DMS53 treated with DMSO at 0.1 percent for 48 hours (cell line): ENCODE measurements at regions not wholly inside any gene's neighbourhood (a gene's known extent, or its start where the extent isn't known, plus 50 kb on each side); places are given as distances from the start of the nearest gene placed in this dataset.
"Not testable (repeated sequence)": the region's sequence is repeated elsewhere in the genome, so short reads cannot be mapped to it uniquely, and the experiment has no call there.

Experiments used
- DNase-seq: peaks from one replicate; lab custom pipeline; 2025; ENCODE audit not compliant: unreplicated experiment; lab: John Stamatoyannopoulos, UW

DNA sequence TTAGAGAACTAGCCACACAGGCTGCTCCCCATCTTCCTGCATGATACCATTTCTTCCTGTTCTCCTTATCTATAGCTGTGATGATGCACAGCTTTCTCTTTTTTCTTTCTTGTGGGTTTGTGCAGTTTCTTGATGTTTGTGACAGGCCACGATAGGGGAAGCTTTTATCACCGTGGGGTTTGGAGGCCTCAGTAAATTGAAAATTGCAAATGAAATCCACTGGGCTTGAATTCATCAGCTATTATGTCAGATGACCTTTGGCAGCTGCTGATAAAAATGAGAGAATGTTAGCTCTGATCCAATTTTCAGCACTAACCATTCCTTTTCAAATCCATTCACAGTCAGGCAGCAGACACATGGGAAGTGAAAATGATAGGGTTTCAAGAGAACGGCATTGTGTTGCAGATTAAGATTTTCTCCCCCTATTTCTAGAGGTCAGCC lies 176.9 kb upstream of the SOX2 start:
- DNase-seq, result no peak

- DNase-seq, result no peak
Measured at GRCh38 chr3:181533811-181534210, 177.9 kb upstream of the SOX2 start.

- DNase-seq, result no peak
Measured at GRCh38 chr3:181530584-181530983, 181.1 kb upstream of the SOX2 start.

- no peak for DNase-seq
Measured at GRCh38 chr3:181521831-181522230, 189.9 kb upstream of the SOX2 start.

DNA sequence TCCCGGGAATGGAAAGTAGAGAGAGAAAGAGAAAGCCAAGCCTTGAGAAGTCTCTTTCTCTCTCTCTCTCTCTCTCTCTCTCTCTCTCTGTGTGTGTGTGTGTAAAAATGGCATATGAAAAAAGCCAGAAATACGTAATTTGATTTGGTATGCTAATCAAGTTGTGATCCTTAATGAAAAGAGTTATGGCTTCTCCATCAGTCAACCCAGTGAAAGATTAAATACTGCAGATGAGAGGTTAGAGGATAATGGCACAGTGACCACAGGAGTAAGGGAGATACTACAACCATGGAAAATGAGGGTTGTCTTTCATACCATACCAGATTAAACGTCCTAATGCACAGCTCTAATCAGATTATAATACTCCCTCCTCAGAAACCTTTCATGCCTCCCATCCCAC lies 193.5 kb upstream of the SOX2 start:
- DNase-seq, result no peak

DNA sequence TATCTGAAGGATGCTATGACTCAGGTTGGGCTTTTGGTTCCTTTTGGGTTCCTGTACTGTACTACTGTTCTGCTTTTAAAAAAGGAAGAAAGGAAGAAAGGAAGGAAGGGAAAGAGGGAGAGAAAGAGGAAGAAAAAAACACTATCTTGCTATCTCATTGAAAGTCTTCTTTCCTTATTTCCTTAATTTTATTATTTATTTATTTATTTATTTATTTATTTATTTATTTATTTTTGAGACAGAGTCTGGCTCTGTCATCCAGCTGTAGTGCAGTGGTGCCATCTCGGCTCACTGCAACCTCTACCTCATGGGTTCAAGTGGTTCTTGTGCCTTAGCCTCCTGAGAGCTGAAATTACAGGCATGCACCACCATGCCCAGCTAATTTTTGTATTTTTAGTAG lies 198.9 kb upstream of the SOX2 start:
- DNase-seq, result no peak

DNA sequence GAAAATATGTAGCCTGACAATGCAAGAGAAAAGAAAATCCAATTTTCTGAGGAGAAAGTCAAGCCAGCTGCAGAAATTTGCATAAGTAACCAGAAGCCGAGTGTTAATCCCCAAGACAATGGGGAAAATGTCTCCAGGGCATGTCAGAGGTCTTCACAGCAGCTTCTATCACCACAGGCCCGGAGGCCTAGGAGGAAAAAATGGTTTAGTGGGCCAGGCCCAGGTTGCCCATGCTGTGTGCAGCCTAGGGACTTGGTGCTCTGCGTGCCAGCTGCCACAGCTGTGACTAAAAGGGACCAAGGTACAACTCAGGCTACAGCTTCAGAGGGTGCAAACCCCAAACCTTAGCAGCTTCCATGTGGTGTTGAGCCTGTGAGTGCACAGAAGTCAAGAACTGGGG lies 201.2 kb upstream of the SOX2 start:
- DNase-seq, result no peak

GRCh38 chr3:181497358-181497757 lies 214.4 kb upstream of the SOX2 start:
- no peak for DNase-seq

- no peak for DNase-seq
Measured at GRCh38 chr3:181493423-181493822, 218.3 kb upstream of the SOX2 start.

GRCh38 chr3:181488536-181488935 lies 223.2 kb upstream of the SOX2 start:
- DNase-seq, result no peak

GRCh38 chr3:181487236-181487978 lies 224.3 kb upstream of the SOX2 start:
- peak; percentile 13 for DNase-seq

- no peak for DNase-seq
Measured at GRCh38 chr3:181486141-181486885, 225.4 kb upstream of the SOX2 start.

DNA sequence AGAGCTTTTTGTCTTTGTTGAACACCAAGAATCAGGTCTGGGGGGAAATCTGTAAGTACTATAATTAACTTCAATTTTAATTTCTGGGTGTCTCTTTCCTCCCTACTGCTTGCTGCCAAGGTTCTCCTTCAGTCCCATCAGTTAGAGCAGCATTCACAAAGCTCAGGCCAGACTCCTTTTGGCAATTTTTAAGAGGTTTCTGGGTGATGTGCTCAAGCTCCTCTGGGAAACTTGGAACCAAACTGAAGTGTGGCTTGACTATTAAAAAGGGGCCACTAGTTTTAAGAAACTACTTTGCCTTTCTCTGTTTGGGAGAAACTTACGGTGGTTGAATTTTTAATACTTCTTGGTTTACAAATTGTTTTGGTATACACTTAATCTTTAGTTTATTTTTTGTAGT lies 227.7 kb upstream of the SOX2 start:
- DNase-seq, result no peak

GRCh38 chr3:181475146-181475545 lies 236.6 kb upstream of the SOX2 start:
- not testable (repeated sequence) for DNase-seq

DNA sequence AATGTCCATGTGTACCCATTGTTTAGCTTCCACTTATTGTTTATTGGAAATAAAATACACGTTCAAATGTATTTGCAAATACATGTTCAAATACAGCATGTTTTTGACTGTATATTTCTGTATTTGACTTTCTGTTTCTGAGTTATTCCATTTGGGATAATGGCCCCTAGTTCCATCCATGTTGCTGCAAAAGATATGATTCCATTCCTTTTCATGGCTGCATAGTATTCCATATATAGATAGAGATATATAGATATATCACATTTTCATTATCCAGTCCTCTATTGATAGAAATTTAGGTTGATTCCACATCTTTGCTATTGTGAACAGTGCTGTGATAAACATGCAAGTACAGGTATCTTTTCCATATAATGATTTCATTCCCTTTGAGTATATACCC lies 241.4 kb upstream of the SOX2 start:
- DNase-seq, result no peak

- DNase-seq, result no peak
Measured at GRCh38 chr3:181464033-181464694, 247.6 kb upstream of the SOX2 start.

DNA sequence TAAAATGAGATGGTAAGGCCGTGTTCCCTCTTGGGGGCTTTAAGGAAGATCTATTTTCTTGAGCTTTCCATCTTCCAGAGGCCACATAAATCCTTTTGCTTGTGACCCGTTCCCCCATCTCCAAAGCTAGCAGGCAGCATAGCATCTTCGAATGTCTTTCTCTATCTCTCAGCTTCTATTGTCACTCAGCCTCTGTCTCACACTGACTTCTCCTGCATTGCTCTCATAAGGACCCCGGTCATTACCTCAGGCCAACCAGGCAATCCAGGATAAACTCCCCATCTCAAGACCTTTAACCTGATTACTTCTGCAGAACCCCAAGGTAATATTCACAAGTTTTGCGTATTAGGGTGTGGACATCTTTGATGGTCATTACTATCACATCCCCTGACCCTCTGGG lies 250.3 kb upstream of the SOX2 start:
- DNase-seq, result no peak

DNA sequence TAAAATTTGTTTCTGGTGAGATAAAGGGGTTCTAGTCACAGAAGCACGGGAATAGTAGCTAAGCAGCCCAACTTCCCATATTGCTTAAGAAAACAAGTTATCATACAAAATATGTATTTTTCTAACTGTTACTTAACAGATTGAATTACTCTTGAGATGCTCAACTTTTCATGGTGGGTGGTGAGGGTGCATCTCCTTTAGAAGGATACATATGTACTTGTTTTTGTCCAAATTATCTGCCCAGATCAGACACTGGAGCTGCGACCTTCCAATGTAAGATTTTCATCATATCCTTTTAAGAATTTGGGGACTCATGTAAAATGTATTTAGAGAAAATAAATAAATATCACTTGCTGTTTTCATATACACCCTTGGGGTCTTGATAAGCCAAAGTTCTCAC lies 252.2 kb upstream of the SOX2 start:
- no peak for DNase-seq

DNA sequence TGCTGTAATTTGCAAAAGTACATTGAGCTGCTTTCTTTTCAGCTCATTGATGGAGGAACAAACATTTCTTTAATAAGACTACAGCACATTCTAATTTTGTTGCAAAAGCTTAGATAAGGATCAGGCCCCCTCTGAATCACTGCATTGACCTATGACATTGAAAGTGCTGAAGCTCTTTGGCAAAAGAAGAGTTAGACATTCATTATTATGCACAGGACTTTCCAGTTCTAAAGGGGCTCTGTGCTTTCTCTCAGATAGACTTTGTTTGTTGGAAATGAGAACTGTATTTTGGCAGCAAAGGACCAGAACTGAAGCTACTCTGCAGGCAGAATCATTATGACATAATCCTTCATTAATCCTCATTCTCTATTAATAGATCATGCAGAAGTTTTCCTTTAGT lies 252.9 kb upstream of the SOX2 start:
- DNase-seq, result no peak

GRCh38 chr3:181457756-181458155 lies 254.0 kb upstream of the SOX2 start:
- DNase-seq, result no peak

GRCh38 chr3:181457190-181457589 lies 254.5 kb upstream of the SOX2 start:
- no peak for DNase-seq

- no peak for DNase-seq
Measured at GRCh38 chr3:181455276-181455675, 256.4 kb upstream of the SOX2 start.
